NCI-H2081 (cell line): ENCODE measurements at regions not wholly inside any gene's neighbourhood (a gene's known extent, or its start where the extent isn't known, plus 50 kb on each side); places are given as distances from the start of the nearest gene placed in this dataset.

Experiments used
- DNase-seq, 2 experiments: peaks; one replicate each; lab custom pipeline; 2025; lab: John Stamatoyannopoulos, UW

GRCh38 chr6:158249340-158249836 lies 62.9 kb upstream of the TULP4 start:
- DNase-seq: no peak

GRCh38 chr6:158251565-158251964 lies 60.7 kb upstream of the TULP4 start:
- no peak for DNase-seq

- no peak for DNase-seq
These were observed 59.0 kb upstream of the TULP4 start for GRCh38 chr6:158253248-158253647.

- no peak for DNase-seq
These were observed 56.8 kb upstream of the TULP4 start for GRCh38 chr6:158255275-158255988.

GRCh38 chr6:158255989-158256601 lies 56.2 kb upstream of the TULP4 start:
- DNase-seq: no peak

GRCh38 chr6:158256746-158257424 lies 55.4 kb upstream of the TULP4 start:
- DNase-seq: peak in 1 of 2 experiments; percentile 30

GRCh38 chr6:158257425-158257759 lies 54.9 kb upstream of the TULP4 start:
- DNase-seq: no peak

- DNase-seq: no peak
These were observed 54.5 kb upstream of the TULP4 start for GRCh38 chr6:158257781-158258180.

- no peak for DNase-seq
These were observed 53.1 kb upstream of the TULP4 start for GRCh38 chr6:158259136-158259535.

- DNase-seq: no peak
These were observed 52.4 kb upstream of the TULP4 start for GRCh38 chr6:158259845-158260244.

- DNase-seq: no peak
These were observed 50.2 kb upstream of the TULP4 start for GRCh38 chr6:158262082-158262481.
